ENCODE measurements at regions not wholly inside any gene's neighbourhood (a gene's known extent, or its start where the extent isn't known, plus 50 kb on each side); places are given as distances from the start of the nearest gene placed in this dataset.

DNA sequence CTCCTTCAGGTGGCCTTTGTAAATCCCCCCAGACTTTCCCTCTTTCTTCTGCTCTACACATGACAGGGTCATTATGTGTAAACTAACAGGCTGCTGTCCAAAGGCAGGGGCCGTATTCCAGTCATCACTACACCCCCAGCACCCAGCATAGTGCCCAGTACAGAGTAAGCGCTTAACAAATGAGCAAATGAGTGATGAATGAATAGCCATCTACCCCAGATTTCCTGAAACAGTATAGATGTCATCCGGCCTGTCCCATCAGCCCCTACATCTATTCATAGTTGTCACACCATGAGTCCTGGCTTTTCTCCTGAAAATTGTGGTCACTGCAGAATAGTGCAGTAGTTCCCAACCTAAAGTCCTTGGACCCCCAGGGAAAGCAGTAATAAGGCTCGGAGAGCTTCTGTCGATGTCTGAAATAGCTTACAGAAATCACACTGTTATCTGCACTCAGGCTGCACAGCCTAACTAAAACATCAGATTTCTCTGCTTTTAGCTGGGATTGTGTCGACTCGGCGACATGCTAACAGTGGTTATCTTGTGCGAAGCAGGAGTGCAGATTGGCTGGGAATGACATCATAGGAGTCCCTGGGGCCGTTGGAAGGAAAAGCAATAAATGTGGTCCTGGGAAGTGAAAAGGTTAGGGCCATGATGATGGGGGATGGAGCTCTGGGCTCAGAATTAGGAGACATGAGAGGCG, 143.8 kb upstream of the NECTIN1 start (continued):
- TF ChIP-seq FIP1L1 (IDR thresholded peaks at IDR 0.05; ENCODE audit: low read depth, low read length, poor library complexity, severe bottlenecking): no peak

DNA sequence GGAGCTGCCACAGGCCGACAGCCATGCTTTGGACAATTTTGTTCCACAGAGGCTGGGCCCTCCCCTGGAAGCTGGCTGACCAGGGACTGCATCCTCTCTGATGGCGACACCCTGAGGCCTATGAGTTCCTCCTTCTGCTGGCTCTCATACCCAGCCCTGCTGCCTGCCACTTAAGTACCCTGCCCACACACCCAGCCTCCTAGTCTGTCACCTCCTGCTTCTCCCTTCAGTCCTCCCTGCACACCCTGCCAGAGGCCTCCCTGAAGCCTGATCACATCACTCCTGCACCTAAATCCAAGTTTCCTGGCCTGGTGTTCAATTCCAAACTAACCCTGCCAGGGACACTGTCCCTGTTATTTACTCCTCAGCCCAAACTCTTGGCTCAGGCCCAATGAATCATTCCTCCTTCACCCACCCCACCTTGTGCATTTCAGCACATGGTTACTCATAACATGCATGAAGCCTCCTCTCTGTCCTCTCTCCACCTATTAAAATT, 136.7 kb upstream of the NECTIN1 start:
- H3K9me3 ChIP-seq (replicated peaks; ENCODE audit: control insufficient read depth, insufficient read depth, low read depth, low read length): no peaks in the 10 kb centered on the region
- no peak for TF ChIP-seq NFATC3 (IDR thresholded peaks at IDR 0.05)
- TF ChIP-seq ZNF644 (tag; IDR thresholded peaks at IDR 0.05; ENCODE audit: low read depth): no peak
- H3K4me3 ChIP-seq: no peak overlapping the region
- peaks cover 5% of the 10 kb centered on the region for H3K9me1 ChIP-seq (ENCODE audit: control insufficient read depth, insufficient read depth, low read length)
- H2AFZ ChIP-seq (ENCODE audit: low read depth, low read length): no peak overlapping the region
- ATAC-seq (no peak), DNase-seq (ENCODE audit: extremely low read depth in 1 of 4, low spot score in 3 of 4) (no peak), FAIRE-seq (no peak)
- intact Hi-C loops (cut with micrococcal nuclease) (no loop called here), in situ Hi-C loops (cut with MboI) (no loop called here)
- H3K27me3 ChIP-seq (ENCODE audit: control insufficient read depth in 2 of 2, insufficient read depth in 2 of 2, low read length in 2 of 2): peaks cover 4 to 44% of the 10 kb centered on the region in 2 experiments; a peak in 4 of 5 replicates
- H3K79me2 ChIP-seq (ENCODE audit: control insufficient read depth, insufficient read depth, low read length): no peaks in the 10 kb centered on the region
- H3K9ac ChIP-seq (ENCODE audit: insufficient read depth in 1 of 2, low read depth in 2 of 2, low read length in 2 of 2): no peak overlapping the region
- H4K20me1 ChIP-seq (replicated peaks; ENCODE audit: control insufficient read depth, insufficient read depth, low read length): no peaks in the 10 kb centered on the region
- H3K4me1 ChIP-seq (replicated peaks in 1 of 2; ENCODE audit: control insufficient read depth in 2 of 2, insufficient read depth in 2 of 2, low read length in 2 of 2): no peaks in the 10 kb centered on the region
- no peak overlapping the region for H3K27ac ChIP-seq (ENCODE audit: extremely low read depth, low read depth, low read length)
- 0% methylated on average over 2 of the region's 2 CpGs for WGBS (ENCODE audit: insufficient coverage, low coverage, missing lambda C conversion rate)
- ChIA-PET POLR2A (no interaction called here), CTCF (ENCODE audit: low intra/inter-chr PET ratio) (no interaction called here)
- BruUV-seq (replicated peaks): no TSS peak
- H3K4me2 ChIP-seq (ENCODE audit: insufficient read depth, low read length): no peak overlapping the region
- no peaks in the 10 kb centered on the region for H3K36me3 ChIP-seq (ENCODE audit: control insufficient read depth, insufficient read depth, low read length)

DNA sequence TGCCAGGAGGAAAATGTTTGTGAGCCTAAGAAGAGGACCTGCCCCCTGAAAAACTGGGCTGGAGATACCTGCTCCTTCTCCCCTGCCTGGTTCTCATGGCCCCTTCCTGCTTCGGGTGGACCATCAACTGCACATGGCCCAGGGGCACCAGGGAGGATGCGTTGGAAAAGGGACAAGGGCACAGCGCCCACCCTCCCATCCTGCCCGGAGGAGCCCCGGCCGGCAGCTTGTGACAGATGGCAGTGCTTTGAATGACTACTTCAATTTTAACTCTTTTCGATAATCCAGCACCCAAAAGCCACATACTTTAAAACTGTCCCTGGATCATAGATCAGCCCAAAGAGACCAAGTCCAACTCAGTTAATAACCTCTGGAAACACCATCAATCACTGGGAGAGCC, 135.8 kb upstream of the NECTIN1 start:
- Histone ChIP-seq H3K27me3 (ENCODE audit: control insufficient read depth in 2 of 2, insufficient read depth in 2 of 2, low read length in 2 of 2) (peaks cover 0 to 39% of the 10 kb centered on the region in 2 experiments; a peak in 4 of 5 replicates), H3K4me1 (replicated peaks in 1 of 2; ENCODE audit: control insufficient read depth in 2 of 2, insufficient read depth in 2 of 2, low read length in 2 of 2) (no peaks in the 10 kb centered on the region), H3K4me2 (ENCODE audit: insufficient read depth, low read length) (no peak overlapping the region), H3K36me3 (ENCODE audit: control insufficient read depth, insufficient read depth, low read length) (no peaks in the 10 kb centered on the region), H3K9ac (ENCODE audit: insufficient read depth in 1 of 2, low read depth in 2 of 2, low read length in 2 of 2) (no peak overlapping the region), H3K9me3 (replicated peaks; ENCODE audit: control insufficient read depth, insufficient read depth, low read depth, low read length) (no peaks in the 10 kb centered on the region), H3K9me1 (ENCODE audit: control insufficient read depth, insufficient read depth, low read length) (peaks cover 5% of the 10 kb centered on the region), H3K79me2 (ENCODE audit: control insufficient read depth, insufficient read depth, low read length) (no peaks in the 10 kb centered on the region), H4K20me1 (replicated peaks; ENCODE audit: control insufficient read depth, insufficient read depth, low read length) (no peaks in the 10 kb centered on the region), H3K27ac (ENCODE audit: extremely low read depth, low read depth, low read length) (no peak overlapping the region), H2AFZ (ENCODE audit: low read depth, low read length) (no peak overlapping the region), H3K4me3 (no peak overlapping the region)
- 0% methylated on average over 7 of the region's 7 CpGs for WGBS (ENCODE audit: insufficient coverage, low coverage, missing lambda C conversion rate)
- intact Hi-C loops (cut with micrococcal nuclease): no loop called here
- ATAC-seq (no peak), FAIRE-seq (no peak), DNase-seq (ENCODE audit: extremely low read depth in 1 of 4, low spot score in 3 of 4) (no peak)
- ChIA-PET CTCF (ENCODE audit: low intra/inter-chr PET ratio) (no interaction called here), POLR2A (no interaction called here)
- BruUV-seq (replicated peaks): no TSS peak
- in situ Hi-C loops (cut with MboI): no loop called here
- TF ChIP-seq ZNF436 (CRISPR knock-in tag; IDR thresholded peaks at IDR 0.05): no peak
- no peak for TF ChIP-seq ZNF707 (CRISPR knock-in tag; conservative IDR thresholded peaks at IDR 0.05)
- TF ChIP-seq SMAD2 (IDR thresholded peaks at IDR 0.05; ENCODE audit: low read depth, low read length): no peak
- TF ChIP-seq C11orf30 (IDR thresholded peaks at IDR 0.05; ENCODE audit: low read depth): no peak
- TF ChIP-seq, protein P1, sequence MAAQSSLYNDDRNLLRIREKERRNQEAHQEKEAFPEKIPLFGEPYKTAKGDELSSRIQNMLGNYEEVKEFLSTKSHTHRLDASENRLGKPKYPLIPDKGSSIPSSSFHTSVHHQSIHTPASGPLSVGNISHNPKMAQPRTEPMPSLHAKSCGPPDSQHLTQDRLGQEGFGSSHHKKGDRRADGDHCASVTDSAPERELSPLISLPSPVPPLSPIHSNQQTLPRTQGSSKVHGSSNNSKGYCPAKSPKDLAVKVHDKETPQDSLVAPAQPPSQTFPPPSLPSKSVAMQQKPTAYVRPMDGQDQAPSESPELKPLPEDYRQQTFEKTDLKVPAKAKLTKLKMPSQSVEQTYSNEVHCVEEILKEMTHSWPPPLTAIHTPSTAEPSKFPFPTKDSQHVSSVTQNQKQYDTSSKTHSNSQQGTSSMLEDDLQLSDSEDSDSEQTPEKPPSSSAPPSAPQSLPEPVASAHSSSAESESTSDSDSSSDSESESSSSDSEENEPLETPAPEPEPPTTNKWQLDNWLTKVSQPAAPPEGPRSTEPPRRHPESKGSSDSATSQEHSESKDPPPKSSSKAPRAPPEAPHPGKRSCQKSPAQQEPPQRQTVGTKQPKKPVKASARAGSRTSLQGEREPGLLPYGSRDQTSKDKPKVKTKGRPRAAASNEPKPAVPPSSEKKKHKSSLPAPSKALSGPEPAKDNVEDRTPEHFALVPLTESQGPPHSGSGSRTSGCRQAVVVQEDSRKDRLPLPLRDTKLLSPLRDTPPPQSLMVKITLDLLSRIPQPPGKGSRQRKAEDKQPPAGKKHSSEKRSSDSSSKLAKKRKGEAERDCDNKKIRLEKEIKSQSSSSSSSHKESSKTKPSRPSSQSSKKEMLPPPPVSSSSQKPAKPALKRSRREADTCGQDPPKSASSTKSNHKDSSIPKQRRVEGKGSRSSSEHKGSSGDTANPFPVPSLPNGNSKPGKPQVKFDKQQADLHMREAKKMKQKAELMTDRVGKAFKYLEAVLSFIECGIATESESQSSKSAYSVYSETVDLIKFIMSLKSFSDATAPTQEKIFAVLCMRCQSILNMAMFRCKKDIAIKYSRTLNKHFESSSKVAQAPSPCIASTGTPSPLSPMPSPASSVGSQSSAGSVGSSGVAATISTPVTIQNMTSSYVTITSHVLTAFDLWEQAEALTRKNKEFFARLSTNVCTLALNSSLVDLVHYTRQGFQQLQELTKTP (IDR thresholded peaks at IDR 0.05; ENCODE audit: low read depth in 1 of 2, partially characterized antibody in 2 of 2): no peak

Data from K562 (cell line).